Ishikawa (cell line): ENCODE measurements at regions not wholly inside any gene's neighbourhood (a gene's known extent, or its start where the extent isn't known, plus 50 kb on each side); places are given as distances from the start of the nearest gene placed in this dataset.
A peak's percentile ranks its signal among the peaks of the same experiment; 100 is the strongest.

Experiments
- CEBPB ChIP-seq: IDR thresholded peaks from 2 replicates; pipeline ENCODE4 v1.6.1; 2012
- CREB1 ChIP-seq: IDR thresholded peaks from 2 replicates; pipeline ENCODE4 v1.6.1; 2012; ENCODE audit warnings: low read depth
- EGR1 ChIP-seq: IDR thresholded peaks from 2 replicates; pipeline ENCODE4 v1.6.1; 2012
- EP300 ChIP-seq: IDR thresholded peaks from 2 replicates; pipeline ENCODE4 v1.6.1; 2012; ENCODE audit warnings: borderline replicate concordance
- FOXM1 ChIP-seq: IDR thresholded peaks from 2 replicates; pipeline ENCODE4 v1.6.1; 2012; ENCODE audit warnings: low read depth, borderline replicate concordance
- MAX ChIP-seq: IDR thresholded peaks from 2 replicates; pipeline ENCODE4 v1.6.1; 2012
- NFIC ChIP-seq: IDR thresholded peaks from 2 replicates; pipeline ENCODE4 v1.6.1; 2012
- RAD21 ChIP-seq: IDR thresholded peaks from 2 replicates; pipeline ENCODE4 v1.6.1; 2012; ENCODE audit warnings: low read depth
- TAF1 ChIP-seq: IDR thresholded peaks from 2 replicates; pipeline ENCODE4 v1.6.1; 2012; ENCODE audit warnings: low read depth, mild to moderate bottlenecking
- TCF12 ChIP-seq: IDR thresholded peaks from 2 replicates; pipeline ENCODE4 v1.6.1; 2012; ENCODE audit warnings: low read depth
- TEAD4 ChIP-seq: IDR thresholded peaks from 2 replicates; pipeline ENCODE4 v1.6.1; 2012
- YY1 ChIP-seq: IDR thresholded peaks from 2 replicates; pipeline ENCODE4 v1.6.1; 2012; ENCODE audit warnings: low read depth
- TF ChIP-seq, protein P1 (sequence below): IDR thresholded peaks from 2 replicates; pipeline ENCODE4 v1.6.1; 2012; ENCODE audit warnings: low read depth, mild to moderate bottlenecking
- TF ChIP-seq, protein P2 (sequence below): IDR thresholded peaks from 2 replicates; pipeline ENCODE4 v1.6.1; 2012

DNA sequence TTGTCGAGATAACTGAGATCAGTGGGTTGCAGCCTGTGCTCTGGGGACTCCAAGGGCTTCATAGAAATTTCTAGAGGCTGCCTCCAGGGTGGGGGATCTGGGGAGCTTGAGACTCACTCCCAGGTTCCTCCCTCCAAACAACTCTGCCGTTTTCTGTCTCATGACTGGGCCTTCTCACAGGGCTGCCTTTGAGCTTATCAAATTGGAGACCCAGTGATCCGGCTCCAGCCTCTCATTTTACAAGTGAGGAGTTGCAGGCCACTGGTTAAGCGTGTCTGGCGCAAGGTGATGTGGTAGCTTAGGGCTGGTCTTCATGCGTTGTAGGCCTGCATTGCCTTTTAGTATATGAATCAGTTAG, 85.8 kb downstream of the SLC25A47 start:
- TF ChIP-seq CREB1: no peak
- TF ChIP-seq CEBPB: no peak
- no peak for TF ChIP-seq NFIC
- no peak for TF ChIP-seq TAF1
- TF ChIP-seq TCF12: no peak
- TF ChIP-seq, protein P1, sequence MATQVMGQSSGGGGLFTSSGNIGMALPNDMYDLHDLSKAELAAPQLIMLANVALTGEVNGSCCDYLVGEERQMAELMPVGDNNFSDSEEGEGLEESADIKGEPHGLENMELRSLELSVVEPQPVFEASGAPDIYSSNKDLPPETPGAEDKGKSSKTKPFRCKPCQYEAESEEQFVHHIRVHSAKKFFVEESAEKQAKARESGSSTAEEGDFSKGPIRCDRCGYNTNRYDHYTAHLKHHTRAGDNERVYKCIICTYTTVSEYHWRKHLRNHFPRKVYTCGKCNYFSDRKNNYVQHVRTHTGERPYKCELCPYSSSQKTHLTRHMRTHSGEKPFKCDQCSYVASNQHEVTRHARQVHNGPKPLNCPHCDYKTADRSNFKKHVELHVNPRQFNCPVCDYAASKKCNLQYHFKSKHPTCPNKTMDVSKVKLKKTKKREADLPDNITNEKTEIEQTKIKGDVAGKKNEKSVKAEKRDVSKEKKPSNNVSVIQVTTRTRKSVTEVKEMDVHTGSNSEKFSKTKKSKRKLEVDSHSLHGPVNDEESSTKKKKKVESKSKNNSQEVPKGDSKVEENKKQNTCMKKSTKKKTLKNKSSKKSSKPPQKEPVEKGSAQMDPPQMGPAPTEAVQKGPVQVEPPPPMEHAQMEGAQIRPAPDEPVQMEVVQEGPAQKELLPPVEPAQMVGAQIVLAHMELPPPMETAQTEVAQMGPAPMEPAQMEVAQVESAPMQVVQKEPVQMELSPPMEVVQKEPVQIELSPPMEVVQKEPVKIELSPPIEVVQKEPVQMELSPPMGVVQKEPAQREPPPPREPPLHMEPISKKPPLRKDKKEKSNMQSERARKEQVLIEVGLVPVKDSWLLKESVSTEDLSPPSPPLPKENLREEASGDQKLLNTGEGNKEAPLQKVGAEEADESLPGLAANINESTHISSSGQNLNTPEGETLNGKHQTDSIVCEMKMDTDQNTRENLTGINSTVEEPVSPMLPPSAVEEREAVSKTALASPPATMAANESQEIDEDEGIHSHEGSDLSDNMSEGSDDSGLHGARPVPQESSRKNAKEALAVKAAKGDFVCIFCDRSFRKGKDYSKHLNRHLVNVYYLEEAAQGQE: no peak
- TF ChIP-seq TEAD4: no peak
- TF ChIP-seq, protein P2, sequence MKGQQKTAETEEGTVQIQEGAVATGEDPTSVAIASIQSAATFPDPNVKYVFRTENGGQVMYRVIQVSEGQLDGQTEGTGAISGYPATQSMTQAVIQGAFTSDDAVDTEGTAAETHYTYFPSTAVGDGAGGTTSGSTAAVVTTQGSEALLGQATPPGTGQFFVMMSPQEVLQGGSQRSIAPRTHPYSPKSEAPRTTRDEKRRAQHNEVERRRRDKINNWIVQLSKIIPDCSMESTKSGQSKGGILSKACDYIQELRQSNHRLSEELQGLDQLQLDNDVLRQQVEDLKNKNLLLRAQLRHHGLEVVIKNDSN: no peak
- no peak for TF ChIP-seq FOXM1

GRCh38 chr14:100409651-100410050, 86.5 kb downstream of the SLC25A47 start:
- TF ChIP-seq FOXM1: no peak
- TF ChIP-seq CREB1: no peak
- no peak for TF ChIP-seq EGR1

DNA sequence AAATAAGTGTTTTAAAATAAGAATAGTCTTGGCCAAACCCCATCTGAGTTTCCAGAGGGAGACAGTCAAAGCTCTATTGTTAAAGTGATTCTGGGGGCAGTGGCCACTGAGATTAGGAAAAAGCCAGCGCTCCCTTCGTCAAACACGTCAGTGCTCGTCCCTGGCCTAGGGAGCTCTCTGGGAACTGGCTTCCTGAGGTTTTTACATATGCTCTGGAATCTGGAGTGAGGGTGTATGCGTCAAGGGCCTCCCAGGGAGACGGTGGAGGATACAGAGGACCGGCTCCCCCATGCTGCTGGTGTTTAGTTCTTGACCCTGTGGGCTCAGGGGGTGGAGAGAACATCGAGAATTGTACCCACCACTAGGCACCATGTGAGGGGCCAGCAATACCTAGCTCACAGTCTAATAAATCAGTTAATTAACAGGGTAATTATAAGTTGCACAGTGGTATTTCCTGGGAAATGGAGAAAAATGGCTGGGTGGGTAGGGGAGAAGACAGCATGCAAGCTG, 87.0 kb downstream of the SLC25A47 start:
- TF ChIP-seq TAF1: no peak
- no peak for TF ChIP-seq CREB1
- TF ChIP-seq, protein P1: no peak
- TF ChIP-seq TCF12: no peak
- no peak for TF ChIP-seq RAD21
- TF ChIP-seq, protein P2: no peak

GRCh38 chr14:100413699-100414098, 90.6 kb downstream of the SLC25A47 start:
- no peak for TF ChIP-seq EP300
- no peak for TF ChIP-seq YY1
- no peak for TF ChIP-seq MAX
- no peak for TF ChIP-seq TAF1
- no peak for TF ChIP-seq EGR1
- TF ChIP-seq RAD21: no peak

DNA sequence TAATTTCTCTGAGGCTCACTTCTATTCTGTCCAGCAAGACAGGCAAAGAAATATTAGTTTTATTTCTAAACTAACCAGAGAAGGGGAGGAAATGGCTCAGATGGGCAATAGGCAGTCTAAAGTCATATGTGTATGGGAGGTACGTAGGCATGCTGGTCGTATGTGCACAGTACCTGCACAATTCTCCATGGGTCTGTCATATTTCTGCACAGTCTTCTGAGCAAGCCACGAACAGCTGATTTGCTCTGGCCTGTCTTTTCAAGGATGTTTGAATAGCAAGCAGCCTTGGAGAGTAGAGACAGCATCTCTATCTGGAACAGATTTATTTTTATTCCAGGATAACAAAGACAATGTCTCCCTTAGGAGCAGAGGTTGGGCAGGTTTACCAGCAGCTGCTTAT, 92.1 kb downstream of the SLC25A47 start:
- TF ChIP-seq, protein P2: no peak
- no peak for TF ChIP-seq FOXM1
- no peak for TF ChIP-seq TCF12

GRCh38 chr14:100416081-100416680, 93.0 kb downstream of the SLC25A47 start:
- TF ChIP-seq TCF12: no peak

- peak; percentile 53 for TF ChIP-seq RAD21
- TF ChIP-seq TAF1: no peak
- no peak for TF ChIP-seq CEBPB
- no peak for TF ChIP-seq EGR1
- TF ChIP-seq, protein P1: no peak
Measured at GRCh38 chr14:100416921-100417860, 94.1 kb downstream of the SLC25A47 start.
